T-cell (primary cell): ENCODE measurements at regions not wholly inside any gene's neighbourhood (a gene's known extent, or its start where the extent isn't known, plus 50 kb on each side); places are given as distances from the start of the nearest gene placed in this dataset.
A peak's percentile ranks its signal among the peaks of the same experiment; 100 is the strongest.

Experiments used
- ATAC-seq, 4 experiments: fragments of 200-7000 bp in 3 of 4; fragments of 150-1000 bp in 1 of 4; cut with Tn5 transposase; replicated peaks in 1 of 4; 1 replicate in 3 of 4; 2 replicates in 1 of 4; pipeline ENCODE4 v1.10.0; 2021; ENCODE audit warnings: moderate library complexity in 3 of 4, mild to moderate bottlenecking in 2 of 4, moderate number of reproducible peaks in 1 of 4
- CTCF ChIA-PET, 2 donors: fragments of 300-600 bp; sonication (Branson Sonifier 250); formaldehyde crosslinking; loops; one replicate each; lab custom pipeline; 2022; ENCODE audit warnings: antibody characterized with exemption in 2 of 2; lab: Charles Lee
- POLR2A ChIA-PET, 2 donors: fragments of 300-600 bp; sonication (Branson Sonifier 250); formaldehyde crosslinking; loops; one replicate each; lab custom pipeline; 2022; ENCODE audit warnings: antibody characterized with exemption in 2 of 2; lab: Charles Lee
- DNase-seq, 35 experiments: peaks; one replicate each; pipeline versions ENCODE4 v3.0.0 to v3.0.0-alpha.2; 2013 to 2023
- H3K27ac ChIP-seq: one replicate; pipeline ENCODE4 v1.5.1; 2013; ENCODE audit warnings: low read length
- H3K27me3 ChIP-seq, 2 experiments: replicated peaks in 1 of 2; 1 replicate in 1 of 2; 2 replicates in 1 of 2; pipeline versions ENCODE4 v1.6.1 to v1.7.0; 2013; ENCODE audit warnings: low read length in 1 of 2, mixed read lengths in 1 of 2; ENCODE audit not compliant: control insufficient read depth in 2 of 2, insufficient read depth in 2 of 2; ENCODE audit errors: extremely low read depth in 1 of 2
- H3K36me3 ChIP-seq, 2 donors: 1 replicate in 1 of 2; 2 replicates in 1 of 2; pipeline versions ENCODE4 v1.6.1 to v1.7.0; 2013; ENCODE audit warnings: low read length in 1 of 2; ENCODE audit not compliant: control insufficient read depth in 2 of 2, insufficient read depth in 1 of 2; ENCODE audit errors: extremely low read depth in 1 of 2
- H3K4me1 ChIP-seq, 2 experiments: 1 replicate in 1 of 2; 2 replicates in 1 of 2; pipeline versions ENCODE4 v1.6.1 to v1.7.0; 2013; ENCODE audit warnings: low read length in 2 of 2, mixed read lengths in 1 of 2; ENCODE audit not compliant: insufficient read depth in 2 of 2, control insufficient read depth in 1 of 2; ENCODE audit errors: extremely low read depth in 1 of 2
- H3K4me3 ChIP-seq, 2 donors: 1 replicate in 1 of 2; 2 replicates in 1 of 2; pipeline versions ENCODE4 v1.5.1 to v1.7.0; 2013; ENCODE audit warnings: mild to moderate bottlenecking in 2 of 2, low read length in 1 of 2, moderate library complexity in 1 of 2; ENCODE audit not compliant: control insufficient read depth in 1 of 2; ENCODE audit errors: extremely low read depth in 1 of 2
- H3K9me3 ChIP-seq: 2 replicates; pipeline ENCODE4 v1.7.0; 2013
- H3K27ac Mint-ChIP-seq, 2 donors: one replicate each; pipeline ENCODE4 v1.8.0; 2020 to 2021; ENCODE audit warnings: mild to moderate bottlenecking in 2 of 2, mixed read lengths in 2 of 2
- H3K27me3 Mint-ChIP-seq, 2 donors: one replicate each; pipeline ENCODE4 v1.8.0; 2021 to 2022; ENCODE audit warnings: mixed read lengths in 2 of 2
- H3K36me3 Mint-ChIP-seq: one replicate; pipeline ENCODE4 v1.8.0; 2021; ENCODE audit warnings: mixed read lengths
- H3K4me1 Mint-ChIP-seq, 3 donors: one replicate each; pipeline ENCODE4 v1.8.0; 2020 to 2022; ENCODE audit warnings: mixed read lengths in 3 of 3, mild to moderate bottlenecking in 1 of 3
- H3K4me3 Mint-ChIP-seq, 3 donors: one replicate each; pipeline ENCODE4 v1.8.0; 2020 to 2022; ENCODE audit warnings: mild to moderate bottlenecking in 3 of 3, mixed read lengths in 3 of 3, moderate library complexity in 3 of 3
- H3K9me3 Mint-ChIP-seq, 3 donors: one replicate each; pipeline ENCODE4 v1.8.0; 2020 to 2022; ENCODE audit warnings: mixed read lengths in 3 of 3
- WGBS: methylation state at CpG from one replicate; pipeline ENCODE4 v1.1.5; 2013; ENCODE audit warnings: missing lambda C conversion rate; ENCODE audit not compliant: insufficient coverage; 5-methylcytosine and 5-hydroxymethylcytosine counted together

DNA sequence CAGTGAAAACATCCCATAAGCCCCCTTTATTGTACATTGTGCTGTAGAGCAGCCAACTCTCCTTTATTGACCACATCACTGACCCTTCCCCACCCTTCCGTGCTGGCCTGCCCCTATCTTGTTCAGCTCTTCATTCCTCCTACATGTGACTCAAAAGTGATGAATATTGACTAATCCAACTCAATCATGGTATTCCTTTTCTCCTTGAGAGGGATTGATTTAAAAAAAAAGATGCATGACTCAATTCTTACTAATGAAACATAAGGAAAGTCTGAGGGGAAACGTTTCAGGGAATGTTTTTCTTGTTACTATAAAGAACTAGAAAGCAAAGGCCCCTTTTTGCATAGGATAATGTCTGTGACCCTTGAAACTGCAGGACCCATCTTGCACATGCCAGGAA is 125.2 kb upstream of the SOX9 start:
- peaks cover 0 to 9% (median 0%) of the 10 kb centered on the region in 3 donors for H3K9me3 Mint-ChIP-seq
- ChIA-PET CTCF (no interaction called here), POLR2A (no interaction called here)
- WGBS: 50% methylated on average over 1 of the region's 2 CpGs
- no peak overlapping the region for H3K27ac Mint-ChIP-seq
- Histone ChIP-seq H3K27me3 (peaks cover 0 to 8% of the 10 kb centered on the region in 2 experiments), H3K36me3 (no peaks in the 10 kb centered on the region), H3K9me3 (no peaks in the 10 kb centered on the region), H3K4me3 (no peak overlapping the region), H3K4me1 (no peaks in the 10 kb centered on the region), H3K27ac (no peak overlapping the region)
- no peak overlapping the region for H3K4me3 Mint-ChIP-seq
- ATAC-seq (no peak), DNase-seq (no peak)
- no peaks in the 10 kb centered on the region for H3K4me1 Mint-ChIP-seq
- no peaks in the 10 kb centered on the region for H3K36me3 Mint-ChIP-seq
- H3K27me3 Mint-ChIP-seq: no peaks in the 10 kb centered on the region

DNA sequence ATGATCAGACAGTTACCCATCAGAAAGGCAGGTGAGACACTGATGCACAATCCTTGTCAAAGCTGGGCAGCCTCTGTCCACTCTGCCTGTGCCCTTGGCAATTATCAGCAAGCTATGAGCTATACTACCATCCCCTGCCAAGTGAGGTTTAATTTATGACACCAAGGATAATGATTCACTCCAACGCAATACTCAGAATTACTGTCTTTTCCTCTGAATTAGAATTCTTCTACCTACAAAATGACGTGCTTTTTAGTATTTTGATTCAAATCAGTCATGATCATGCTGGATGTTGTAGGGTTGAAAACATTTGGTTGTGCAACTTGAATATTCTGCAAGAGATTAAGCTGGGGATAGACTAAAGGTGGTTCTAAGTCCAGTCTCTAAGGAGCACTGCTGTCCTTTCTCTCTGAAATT is 116.8 kb upstream of the SOX9 start:
- no CpG with 5 or more reads among the region's 2 CpGs for WGBS
- no peak overlapping the region for H3K4me3 Mint-ChIP-seq
- Histone ChIP-seq H3K36me3 (no peaks in the 10 kb centered on the region), H3K4me3 (no peak overlapping the region), H3K9me3 (no peaks in the 10 kb centered on the region), H3K4me1 (no peaks in the 10 kb centered on the region), H3K27me3 (no peaks in the 10 kb centered on the region), H3K27ac (no peak overlapping the region)
- H3K4me1 Mint-ChIP-seq: no peaks in the 10 kb centered on the region
- ATAC-seq (no peak), DNase-seq (no peak)
- H3K27ac Mint-ChIP-seq: no peak overlapping the region
- ChIA-PET POLR2A (no interaction called here), CTCF (no interaction called here)
- peaks cover 0 to 3% (median 0%) of the 10 kb centered on the region in 3 donors for H3K9me3 Mint-ChIP-seq
- no peaks in the 10 kb centered on the region for H3K27me3 Mint-ChIP-seq
- no peaks in the 10 kb centered on the region for H3K36me3 Mint-ChIP-seq

DNA sequence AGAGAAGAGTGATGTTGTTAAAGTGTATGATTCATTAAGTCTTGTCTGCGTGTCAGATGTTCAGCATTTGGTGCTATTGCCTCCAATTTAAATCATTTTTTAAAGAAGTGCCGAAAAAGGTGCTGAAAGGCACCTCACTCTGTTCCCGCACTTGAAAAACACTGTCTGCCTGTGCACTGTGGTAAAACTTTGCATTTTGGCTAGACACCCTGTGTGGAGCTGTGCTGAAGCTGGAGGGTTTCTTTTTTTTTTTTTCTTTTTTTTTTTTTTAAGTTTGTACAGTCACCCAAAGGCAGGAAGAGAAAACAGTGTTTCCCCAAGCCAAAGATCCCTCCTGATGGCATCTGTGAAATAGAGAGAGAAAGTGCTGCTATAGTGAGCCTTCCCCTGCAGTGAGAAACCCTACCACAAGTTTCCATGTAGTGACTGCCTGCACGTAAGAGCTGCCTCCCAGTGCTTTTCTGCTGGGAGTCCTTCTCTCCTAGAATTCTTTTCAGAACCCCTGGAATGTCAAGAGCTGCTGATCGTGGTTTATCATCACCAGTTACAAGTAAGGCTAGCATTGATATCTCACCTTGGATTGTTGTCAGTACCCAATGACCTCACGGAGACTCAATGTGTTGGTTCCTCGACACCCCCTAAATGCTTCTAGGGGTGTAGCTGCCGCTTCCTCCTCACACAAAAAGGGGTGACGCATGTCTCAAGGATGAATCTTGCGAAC is 116.0 kb upstream of the SOX9 start:
- no peak for DNase-seq
- Mint-ChIP-seq H3K4me1 (no peaks in the 10 kb centered on the region), H3K27me3 (no peaks in the 10 kb centered on the region), H3K9me3 (peaks cover 0 to 3% (median 0%) of the 10 kb centered on the region in 3 donors), H3K27ac (peak overlapping the region in 1 of 2 donors; percentile 5), H3K4me3 (no peak overlapping the region), H3K36me3 (no peaks in the 10 kb centered on the region)
- H3K9me3 ChIP-seq: no peaks in the 10 kb centered on the region
- H3K27ac ChIP-seq: no peak overlapping the region
- 72% methylated on average over 4 of the region's 10 CpGs for WGBS
- H3K36me3 ChIP-seq: no peaks in the 10 kb centered on the region
- POLR2A ChIA-PET: interaction anchor here in 1 of 2 donors (0.7 kb wide), 1 partner anchor 24 kb away, joined by 5 read pairs; no protein-coding TSS in a partner anchor
- no peaks in the 10 kb centered on the region for H3K4me1 ChIP-seq
- H3K27me3 ChIP-seq: no peaks in the 10 kb centered on the region
- H3K4me3 ChIP-seq: no peak overlapping the region
- ATAC-seq: no peak
- CTCF ChIA-PET: no interaction called here

DNA sequence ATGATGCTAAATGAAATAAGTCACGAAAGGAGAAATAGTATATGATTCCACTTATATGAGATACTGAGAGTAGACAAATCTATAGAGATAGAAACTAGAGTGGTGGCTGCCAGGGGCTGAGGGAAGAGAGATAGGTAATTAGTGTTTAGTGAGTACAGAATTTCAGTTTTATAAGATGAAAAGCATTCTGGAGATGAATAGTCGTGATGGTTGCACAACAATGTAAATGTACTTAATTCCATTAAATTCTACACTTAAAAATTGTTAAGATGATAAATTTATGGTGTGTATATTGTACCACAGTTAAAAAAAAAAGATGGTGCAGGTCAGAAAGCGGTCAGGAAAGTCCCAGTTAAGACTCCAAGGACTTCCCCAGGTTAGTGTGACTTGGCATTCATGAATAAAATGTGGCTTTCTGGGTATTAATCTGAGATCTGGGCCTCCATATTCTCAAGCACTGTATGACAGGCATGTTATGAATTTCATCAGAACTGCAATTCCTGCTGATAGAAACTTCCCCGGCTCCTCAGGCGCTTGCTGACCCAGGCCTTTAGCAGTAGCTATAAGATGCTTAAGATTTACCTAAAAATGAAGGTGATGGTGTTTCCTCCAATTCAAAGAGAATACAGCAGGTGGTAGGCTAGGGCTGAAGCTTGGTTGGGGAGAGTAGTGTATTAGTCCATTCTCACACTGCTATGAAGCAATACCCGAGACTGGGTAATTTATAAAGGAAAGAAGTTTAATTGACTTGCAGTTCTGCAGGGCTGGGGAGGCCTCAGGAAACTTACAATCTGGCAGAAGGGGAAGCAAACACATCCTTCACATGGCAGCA is 115.3 kb upstream of the SOX9 start:
- 80% methylated on average over 1 of the region's 6 CpGs for WGBS
- no peaks in the 10 kb centered on the region for H3K4me1 Mint-ChIP-seq
- H3K36me3 ChIP-seq: no peaks in the 10 kb centered on the region
- H3K4me3 Mint-ChIP-seq: no peak overlapping the region
- ChIA-PET CTCF (no interaction called here), POLR2A (interaction anchor here in 1 of 2 donors (0.7 kb wide), 1 partner anchor 25 kb away, joined by 5 read pairs; no protein-coding TSS in a partner anchor)
- DNase-seq (no peak), ATAC-seq (no peak)
- no peaks in the 10 kb centered on the region for H3K27me3 ChIP-seq
- H3K27me3 Mint-ChIP-seq: no peaks in the 10 kb centered on the region
- no peak overlapping the region for H3K27ac Mint-ChIP-seq
- H3K36me3 Mint-ChIP-seq: no peaks in the 10 kb centered on the region
- H3K9me3 ChIP-seq: no peaks in the 10 kb centered on the region
- H3K27ac ChIP-seq: no peak overlapping the region
- H3K4me3 ChIP-seq: no peak overlapping the region
- H3K4me1 ChIP-seq: no peaks in the 10 kb centered on the region
- peaks cover 0 to 7% (median 0%) of the 10 kb centered on the region in 3 donors for H3K9me3 Mint-ChIP-seq

DNA sequence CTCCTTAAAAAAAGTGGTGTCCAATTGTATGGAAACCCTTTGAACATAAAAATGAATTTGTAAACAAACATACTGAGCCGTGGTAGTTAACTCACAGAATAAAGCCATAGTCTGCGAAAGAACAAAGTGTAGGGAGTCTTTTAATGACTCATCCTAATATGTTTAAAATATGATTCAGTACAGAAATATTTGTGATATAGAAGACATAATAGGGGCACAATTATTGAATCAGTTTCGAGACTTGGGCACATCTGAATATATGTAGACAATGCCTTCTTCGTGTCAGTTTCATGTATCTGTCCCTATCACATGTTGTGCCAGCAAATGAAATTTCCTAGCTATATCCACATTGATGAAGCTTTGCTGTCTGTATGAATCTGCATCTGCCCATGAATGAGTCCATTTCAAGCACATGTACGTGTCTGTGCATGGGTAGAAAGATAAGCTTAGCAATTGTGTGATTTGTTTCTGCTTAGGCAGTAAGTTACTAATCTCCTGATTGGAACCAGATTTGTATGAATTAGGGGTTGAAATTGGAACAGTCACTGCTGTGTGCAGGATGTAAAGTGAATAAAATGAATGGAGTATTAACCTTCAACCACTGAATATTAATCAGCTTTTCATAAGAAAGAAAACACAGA is 112.5 kb upstream of the SOX9 start:
- no peaks in the 10 kb centered on the region for H3K4me1 ChIP-seq
- H3K27ac ChIP-seq: no peak overlapping the region
- no peak for ATAC-seq
- Mint-ChIP-seq H3K27ac (no peak overlapping the region), H3K9me3 (peaks cover 0 to 7% (median 0%) of the 10 kb centered on the region in 3 donors), H3K4me1 (no peaks in the 10 kb centered on the region), H3K27me3 (no peaks in the 10 kb centered on the region), H3K36me3 (no peaks in the 10 kb centered on the region), H3K4me3 (no peak overlapping the region)
- ChIA-PET CTCF (no interaction called here), POLR2A (no interaction called here)
- no peaks in the 10 kb centered on the region for H3K9me3 ChIP-seq
- 57% methylated on average over 3 of the region's 5 CpGs for WGBS
- no peak overlapping the region for H3K4me3 ChIP-seq
- DNase-seq: no peak
- H3K27me3 ChIP-seq: no peaks in the 10 kb centered on the region
- no peaks in the 10 kb centered on the region for H3K36me3 ChIP-seq

DNA sequence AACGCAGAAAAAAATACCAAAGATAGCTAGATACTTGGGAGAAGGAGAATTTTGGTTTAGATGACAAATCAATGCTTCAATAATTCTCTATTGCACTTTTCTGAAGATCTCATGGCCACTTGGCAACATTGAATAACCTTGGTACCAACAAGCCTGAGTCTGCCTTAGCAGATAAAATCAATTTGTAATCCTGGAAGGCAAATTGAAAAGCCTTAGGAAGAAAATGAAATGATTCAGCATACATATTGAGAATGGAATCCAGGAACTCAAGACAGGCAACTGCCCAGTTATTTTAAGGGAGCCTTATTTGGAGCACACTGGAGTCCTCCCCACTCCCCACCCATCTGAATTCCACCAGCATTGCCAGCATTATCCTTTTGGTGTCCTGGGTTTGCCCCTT is 109.3 kb upstream of the SOX9 start:
- Histone ChIP-seq H3K36me3 (no peaks in the 10 kb centered on the region), H3K4me3 (no peak overlapping the region), H3K4me1 (no peaks in the 10 kb centered on the region), H3K27me3 (no peaks in the 10 kb centered on the region), H3K9me3 (no peaks in the 10 kb centered on the region), H3K27ac (no peak overlapping the region)
- ChIA-PET CTCF (no interaction called here), POLR2A (no interaction called here)
- H3K36me3 Mint-ChIP-seq: no peaks in the 10 kb centered on the region
- ATAC-seq (no peak), DNase-seq (no peak)
- no CpG with 5 or more reads among the region's 1 CpG for WGBS
- no peak overlapping the region for H3K4me3 Mint-ChIP-seq
- no peaks in the 10 kb centered on the region for H3K27me3 Mint-ChIP-seq
- H3K27ac Mint-ChIP-seq: no peak overlapping the region
- H3K4me1 Mint-ChIP-seq: no peaks in the 10 kb centered on the region
- peaks cover 3 to 10% (median 6%) of the 10 kb centered on the region in 3 donors for H3K9me3 Mint-ChIP-seq
